Activated CD8-positive, alpha-beta memory T cell treated with anti-CD3 and anti-CD28 coated beads for 36 hours (primary cell): ENCODE measurements at regions not wholly inside any gene's neighbourhood (a gene's known extent, or its start where the extent isn't known, plus 50 kb on each side); places are given as distances from the start of the nearest gene placed in this dataset.
"Not testable (repeated sequence)": the region's sequence is repeated elsewhere in the genome, so short reads cannot be mapped to it uniquely, and the experiment has no call there.

Experiments
- CTCF ChIA-PET: fragments of 350-600 bp; sonication (Branson Sonifier 250); formaldehyde crosslinking; loops from one replicate; lab custom pipeline; 2021; ENCODE audit warnings: antibody characterized with exemption; lab: Charles Lee
- POLR2A ChIA-PET: fragments of 350-600 bp; sonication (Branson Sonifier 250); formaldehyde crosslinking; loops from one replicate; lab custom pipeline; 2021; ENCODE audit warnings: antibody characterized with exemption; lab: Charles Lee

DNA sequence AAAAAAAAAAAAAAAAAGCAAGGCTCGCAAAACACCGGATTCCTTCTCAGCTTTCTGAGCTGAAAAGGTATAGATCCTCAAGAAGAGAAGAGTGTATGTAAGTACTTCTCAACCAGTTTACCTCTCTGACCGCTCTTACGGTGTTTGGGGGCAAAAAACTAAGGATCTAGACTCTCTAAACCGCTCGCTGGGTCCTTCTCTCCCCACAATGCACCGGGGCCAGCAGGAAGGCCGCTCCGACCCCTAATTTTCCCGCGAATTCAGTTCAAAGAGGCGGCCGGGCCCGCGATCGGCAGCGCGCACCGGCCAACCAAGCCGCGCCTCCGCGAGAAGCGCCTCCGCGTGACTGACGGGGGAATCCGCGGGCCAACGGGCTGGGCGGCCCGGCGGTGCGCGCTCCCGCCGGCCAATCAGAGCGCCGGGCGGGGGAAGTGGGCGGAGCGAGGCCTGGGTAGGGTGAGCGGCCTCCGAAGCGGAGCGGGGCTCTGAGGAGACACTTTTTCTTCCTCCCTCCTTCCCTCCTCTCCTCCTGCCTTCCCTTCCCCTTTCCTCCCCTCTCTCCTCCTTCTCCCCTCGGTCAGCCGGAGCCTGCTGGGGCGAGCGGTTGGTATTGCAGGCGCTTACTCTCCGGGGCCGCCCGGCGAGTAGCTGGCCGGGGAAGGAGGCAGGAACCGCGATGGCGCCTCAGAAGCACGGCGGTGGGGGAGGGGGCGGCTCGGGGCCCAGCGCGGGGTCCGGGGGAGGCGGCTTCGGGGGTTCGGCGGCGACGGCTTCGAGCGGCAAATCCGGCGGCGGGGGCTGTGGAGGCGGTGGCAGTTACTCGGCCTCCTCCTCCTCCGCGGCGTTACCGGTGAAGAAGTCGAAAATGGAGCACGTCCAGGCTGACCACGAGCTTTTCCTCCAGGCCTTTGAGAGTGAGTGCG is 93.0 kb downstream of the CRLF3 start:
- ChIA-PET POLR2A (interaction anchor here (0.6 to 1.4 kb wide), 4 partner anchors 81 to 595 kb away, joined by 3 to 18 read pairs (median 8); partner anchors contain the start of genes ATAD5 and CRLF3), CTCF (interaction anchor here (0.7 kb wide), 1 partner anchor 278 kb away, joined by 4 read pairs; no protein-coding TSS in a partner anchor)

DNA sequence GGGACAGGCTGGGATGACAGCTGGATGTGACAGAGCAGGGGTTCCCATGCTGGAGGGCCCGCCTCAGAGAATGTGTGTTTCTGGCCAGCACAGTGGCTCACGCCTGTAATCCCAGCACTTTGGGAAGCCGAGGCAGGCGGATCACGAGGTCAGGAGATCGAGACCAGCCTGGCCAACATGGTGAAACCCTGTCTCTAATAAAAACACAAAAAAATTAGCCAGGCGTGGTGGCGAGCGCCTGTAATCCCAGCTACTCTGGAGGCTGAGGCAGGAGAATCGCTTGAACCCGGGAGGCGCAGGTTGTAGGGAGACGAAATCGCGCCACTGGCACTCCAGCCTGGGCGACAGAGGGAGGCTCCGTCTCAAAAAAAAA is 93.7 kb downstream of the CRLF3 start:
- POLR2A ChIA-PET, result interaction anchor here (0.6 to 1.4 kb wide), 2 partner anchors 93 to 595 kb away, joined by 11 to 18 read pairs; partner anchors contain the start of gene CRLF3
- CTCF ChIA-PET, result interaction anchor here (0.7 kb wide), 1 partner anchor 277 kb away, joined by 4 read pairs; no protein-coding TSS in a partner anchor

DNA sequence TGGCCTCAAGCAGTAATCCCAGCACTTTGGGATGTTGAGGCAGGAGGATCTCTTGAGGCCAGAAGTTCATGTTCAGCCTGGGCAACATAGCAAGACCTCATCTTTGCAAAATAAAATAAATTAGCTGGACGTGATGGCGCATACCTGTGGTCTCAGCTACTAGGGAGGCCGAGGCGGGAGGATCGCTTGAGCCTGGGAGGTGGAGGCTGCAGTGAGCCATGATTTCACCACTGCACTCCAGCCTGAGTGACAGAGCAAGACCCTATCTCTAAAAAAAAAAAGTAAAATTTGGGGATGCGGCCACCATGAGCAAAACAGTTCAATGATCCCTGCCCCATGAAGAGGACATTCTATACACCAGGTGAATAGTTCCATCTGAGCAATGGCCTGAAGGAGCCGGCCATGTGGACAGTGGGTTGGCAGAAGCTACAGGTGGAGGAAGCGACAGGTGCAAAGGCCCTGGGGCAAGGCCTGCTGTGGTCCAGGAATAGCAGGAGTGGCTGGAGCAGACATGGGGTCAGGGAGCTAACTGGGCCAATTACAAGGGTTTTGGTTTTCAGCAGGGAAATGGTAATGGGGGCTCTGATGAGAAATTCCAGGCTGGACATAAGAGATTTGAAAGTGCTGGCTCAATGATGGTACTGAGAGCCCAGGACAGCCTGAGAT is 94.2 kb downstream of the CRLF3 start:
- POLR2A ChIA-PET, result not testable (repeated sequence)
- CTCF ChIA-PET, result interaction anchor here (0.7 kb wide), 1 partner anchor 276 kb away, joined by 4 read pairs; no protein-coding TSS in a partner anchor

DNA sequence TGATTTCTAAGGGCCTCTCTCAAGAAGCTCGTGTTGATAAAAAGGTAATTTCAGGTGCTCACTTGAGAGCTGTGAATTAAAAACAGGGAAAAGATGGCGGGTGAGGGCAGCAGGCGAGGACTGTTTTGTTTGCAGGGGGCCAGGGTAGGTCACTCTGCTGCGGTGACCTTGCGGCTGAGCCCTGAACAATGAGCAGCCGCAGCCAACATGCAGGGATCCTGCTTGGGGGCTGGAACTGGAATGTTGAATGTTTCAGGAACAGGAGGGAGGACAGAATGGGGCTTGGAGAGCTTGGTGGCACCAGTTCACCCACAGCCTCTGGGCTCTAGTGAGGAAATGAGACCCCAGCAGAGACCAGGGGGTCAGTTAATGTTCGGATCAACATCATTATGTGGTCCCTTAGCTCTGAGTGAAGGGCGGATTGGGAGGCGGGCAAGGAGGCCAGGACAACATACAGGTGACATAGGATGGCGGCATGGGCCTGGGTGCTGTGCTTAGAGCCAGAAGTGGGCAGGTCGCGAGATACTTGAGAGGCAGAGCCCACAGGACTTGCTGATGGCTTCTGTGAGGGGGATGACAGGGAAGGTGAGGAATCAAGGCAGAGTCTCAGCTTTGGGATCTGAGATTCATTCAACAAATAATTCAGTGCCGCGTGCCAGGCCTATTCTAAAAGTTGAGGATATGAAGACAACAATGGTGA is 94.9 kb downstream of the CRLF3 start:
- CTCF ChIA-PET, POLR2A ChIA-PET: not testable (repeated sequence)

GRCh38 chr17:30727517-30727916 is 97.0 kb downstream of the CRLF3 start:
- POLR2A ChIA-PET, result not testable (repeated sequence)
- CTCF ChIA-PET, result interaction anchor here (0.9 kb wide), 1 partner anchor 11 kb away, joined by 5 read pairs; no protein-coding TSS in a partner anchor

DNA sequence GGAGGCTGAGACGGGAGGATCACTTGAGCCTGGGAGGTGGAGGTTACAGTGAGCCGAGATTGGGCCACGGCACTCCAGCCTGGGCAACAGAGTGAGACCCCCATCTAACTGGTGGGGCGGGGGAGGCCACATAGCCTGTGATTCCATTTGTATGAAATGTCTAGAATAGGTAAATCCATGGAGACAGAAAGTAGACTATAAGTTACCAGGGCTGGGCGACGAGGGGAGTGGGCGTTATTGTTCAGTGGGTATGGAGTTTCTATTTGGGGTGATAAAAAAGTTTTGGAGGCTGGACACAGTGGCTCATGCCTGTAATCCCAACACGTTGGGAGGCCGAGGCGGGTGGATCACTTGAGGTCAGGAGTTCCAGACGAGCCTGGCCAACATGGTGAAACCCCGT is 97.8 kb downstream of the CRLF3 start:
- POLR2A ChIA-PET, result interaction anchor here (0.7 kb wide), 1 partner anchor 98 kb away, joined by 3 read pairs; no protein-coding TSS in a partner anchor

GRCh38 chr17:30726310-30726709 is 98.2 kb downstream of the CRLF3 start:
- POLR2A ChIA-PET, result interaction anchor here (0.7 kb wide), 1 partner anchor 99 kb away, joined by 3 read pairs; no protein-coding TSS in a partner anchor
- CTCF ChIA-PET, result not testable (repeated sequence)

More for the DNA sequence above, 97.8 kb downstream of the CRLF3 start:
- CTCF ChIA-PET, result not testable (repeated sequence)

- POLR2A ChIA-PET, result not testable (repeated sequence)
Measured at GRCh38 chr17:30724034-30724650, 100.3 kb downstream of the CRLF3 start.

GRCh38 chr17:30722114-30722780 is 102.2 kb downstream of the CRLF3 start:
- CTCF ChIA-PET, POLR2A ChIA-PET: not testable (repeated sequence)

More at GRCh38 chr17:30724034-30724650, 100.3 kb downstream of the CRLF3 start:
- CTCF ChIA-PET, result not testable (repeated sequence)

DNA sequence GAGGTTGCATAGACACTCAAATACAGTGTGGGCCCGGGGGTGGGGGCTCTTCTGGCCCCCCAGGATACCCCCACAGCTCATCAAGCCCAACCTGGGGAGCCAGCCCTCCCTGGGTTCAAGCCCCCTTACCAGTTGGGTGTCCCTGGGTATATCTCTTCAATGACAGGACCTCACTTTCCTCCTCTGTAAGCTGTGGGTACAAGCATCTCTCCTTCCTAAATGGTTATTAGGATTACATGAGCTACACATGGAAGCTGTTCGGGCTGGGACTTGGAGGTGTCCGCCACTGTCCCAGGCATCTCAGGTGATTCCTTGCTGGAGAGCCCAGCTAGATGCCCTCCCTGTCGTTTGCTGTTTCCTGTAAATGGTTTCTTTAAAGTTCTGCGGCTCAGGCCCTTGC is 103.5 kb downstream of the CRLF3 start:
- CTCF ChIA-PET, POLR2A ChIA-PET: not testable (repeated sequence)

DNA sequence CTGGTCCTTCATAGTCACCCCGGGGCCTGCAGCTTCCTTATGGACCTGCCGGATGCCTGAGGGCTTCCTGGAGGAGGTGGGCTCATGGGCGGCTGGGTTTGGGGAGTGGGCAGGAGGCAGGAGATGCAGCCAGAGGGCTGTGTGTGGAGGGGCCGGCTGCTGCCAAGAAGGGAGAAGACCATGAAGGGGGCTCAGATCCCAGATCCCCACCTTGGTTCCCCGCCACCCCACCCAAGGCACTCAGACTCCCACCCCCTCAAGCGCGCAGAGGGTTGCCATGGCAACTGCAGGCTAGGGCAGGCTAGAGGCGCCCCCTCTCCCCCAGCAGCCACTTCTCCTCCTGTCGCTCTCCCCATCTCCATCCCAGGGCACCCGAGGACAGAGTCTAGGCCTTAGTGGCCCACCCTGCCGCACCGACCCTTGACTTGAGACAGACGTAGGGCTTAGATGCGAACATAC is 104.5 kb downstream of the CRLF3 start:
- ChIA-PET CTCF (no interaction called here), POLR2A (no interaction called here)

DNA sequence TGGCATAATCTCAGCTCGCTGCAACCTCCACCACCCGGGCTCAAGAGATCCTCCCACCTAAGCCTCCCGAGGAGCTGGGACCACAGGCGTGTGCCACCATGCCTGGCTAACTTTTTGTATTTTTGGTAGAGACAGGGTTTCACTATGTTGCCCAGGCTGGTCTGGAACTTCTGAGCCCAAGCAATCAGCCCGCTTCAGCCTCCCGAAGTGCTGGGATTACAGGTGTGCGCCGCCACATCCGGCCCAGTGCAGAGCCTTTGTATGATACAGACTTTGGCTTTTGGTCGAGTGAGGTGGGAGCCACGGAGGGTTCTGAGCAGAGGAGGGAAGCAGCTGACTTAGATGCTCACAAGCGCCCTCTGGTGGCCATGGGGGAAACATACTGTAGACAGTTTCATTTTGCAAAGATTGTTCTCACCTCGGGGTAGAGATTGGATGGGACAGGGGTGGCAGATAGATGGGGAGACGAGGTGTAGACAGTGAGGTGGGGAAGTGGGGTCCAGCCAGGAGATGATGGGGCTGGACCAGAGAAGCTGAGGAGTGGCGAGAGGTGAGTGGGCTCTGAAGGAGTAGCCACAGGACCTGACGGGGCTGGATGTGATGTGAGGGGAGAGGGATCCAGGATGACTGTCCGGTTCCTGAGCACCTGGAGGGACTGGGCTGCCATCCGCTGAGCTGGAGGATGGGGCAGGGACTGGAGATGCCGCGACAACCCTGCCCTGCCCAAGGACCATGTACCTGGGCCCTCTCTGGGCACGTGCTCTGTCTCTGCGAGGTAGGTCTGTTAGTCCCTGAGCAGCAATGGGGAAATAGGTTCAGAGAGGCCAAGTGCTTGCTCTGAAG is 105.1 kb downstream of the CRLF3 start:
- CTCF ChIA-PET, POLR2A ChIA-PET: not testable (repeated sequence)

GRCh38 chr17:30718691-30719090 is 105.8 kb downstream of the CRLF3 start:
- POLR2A ChIA-PET, CTCF ChIA-PET: not testable (repeated sequence)

GRCh38 chr17:30718099-30718447 is 106.4 kb downstream of the CRLF3 start:
- CTCF ChIA-PET, POLR2A ChIA-PET: not testable (repeated sequence)

DNA sequence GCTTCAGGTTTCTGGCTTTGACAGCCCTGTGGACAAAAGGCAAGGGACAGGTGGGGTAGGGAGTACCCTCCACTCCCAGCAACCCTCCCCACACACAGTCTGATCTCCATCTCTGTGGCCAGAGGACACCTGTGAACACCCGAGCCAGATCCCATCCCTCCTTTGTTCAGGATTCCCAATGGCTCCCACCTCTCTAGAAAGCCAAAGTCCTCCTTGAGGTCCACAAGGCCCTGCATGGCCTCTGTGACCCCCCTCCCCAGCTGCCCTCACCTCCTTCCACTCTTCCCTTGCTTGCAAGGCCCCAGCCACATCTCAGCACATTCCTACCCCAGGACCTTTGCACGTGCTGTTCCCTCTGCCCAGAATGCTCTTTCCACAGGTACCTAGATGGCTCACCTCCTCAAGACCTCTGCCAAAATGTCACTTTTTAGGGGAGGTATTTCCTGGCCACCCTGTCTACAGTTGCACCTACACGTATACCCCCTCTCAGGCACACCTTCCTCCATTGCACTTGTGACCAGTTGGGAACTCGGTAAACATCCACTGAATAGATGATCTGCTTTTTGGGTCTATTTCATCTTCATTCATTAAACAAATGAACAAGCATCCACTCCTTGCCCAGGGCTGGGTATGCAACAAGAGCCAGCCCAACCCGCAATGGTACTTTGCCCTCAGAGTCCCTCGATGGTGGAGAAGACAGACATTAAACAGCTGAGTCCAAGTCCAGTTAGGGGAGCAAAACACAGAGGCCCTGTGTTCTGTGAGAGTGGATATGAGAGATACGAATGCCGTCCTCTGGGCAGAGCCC is 107.0 kb downstream of the CRLF3 start:
- CTCF ChIA-PET, result interaction anchor here (2.4 kb wide), 1 partner anchor 20 kb away, joined by 7 read pairs; no protein-coding TSS in a partner anchor

GRCh38 chr17:30716461-30717290 is 107.8 kb downstream of the CRLF3 start:
- CTCF ChIA-PET, result interaction anchor here (0.7 to 2.4 kb wide), 2 partner anchors 11 to 19 kb away, joined by 5 to 7 read pairs; no protein-coding TSS in a partner anchor
- POLR2A ChIA-PET, result interaction anchor here (0.6 kb wide), 1 partner anchor 162 kb away, joined by 13 read pairs; no protein-coding TSS in a partner anchor

More for the DNA sequence above, 107.0 kb downstream of the CRLF3 start:
- POLR2A ChIA-PET, result no interaction called here
